KOPT-K1 (cell line): ENCODE measurements at regions not wholly inside any gene's neighbourhood (a gene's known extent, or its start where the extent isn't known, plus 50 kb on each side); places are given as distances from the start of the nearest gene placed in this dataset.

Source experiments
- H3K27ac ChIP-seq: fragments of 200-600 bp; sonication (generic); 2 replicates; pipeline ENCODE4 v1.5.1; 2016; ENCODE audit warnings: antibody characterized with exemption, mild to moderate bottlenecking, low read depth, low read length; ENCODE audit not compliant: poor library complexity, severe bottlenecking
- H3K36me3 ChIP-seq: fragments of 200-600 bp; sonication (generic); 2 replicates; pipeline ENCODE4 v1.5.1; 2017; ENCODE audit warnings: antibody characterized with exemption, mild to moderate bottlenecking, low read length, moderate library complexity; ENCODE audit not compliant: insufficient read depth
- H3K9me3 ChIP-seq: fragments of 200-600 bp; sonication (generic); 2 replicates; pipeline ENCODE4 v1.5.1; 2017; ENCODE audit warnings: antibody characterized with exemption, low read length, mild to moderate bottlenecking; ENCODE audit not compliant: insufficient read depth, poor library complexity, severe bottlenecking

DNA sequence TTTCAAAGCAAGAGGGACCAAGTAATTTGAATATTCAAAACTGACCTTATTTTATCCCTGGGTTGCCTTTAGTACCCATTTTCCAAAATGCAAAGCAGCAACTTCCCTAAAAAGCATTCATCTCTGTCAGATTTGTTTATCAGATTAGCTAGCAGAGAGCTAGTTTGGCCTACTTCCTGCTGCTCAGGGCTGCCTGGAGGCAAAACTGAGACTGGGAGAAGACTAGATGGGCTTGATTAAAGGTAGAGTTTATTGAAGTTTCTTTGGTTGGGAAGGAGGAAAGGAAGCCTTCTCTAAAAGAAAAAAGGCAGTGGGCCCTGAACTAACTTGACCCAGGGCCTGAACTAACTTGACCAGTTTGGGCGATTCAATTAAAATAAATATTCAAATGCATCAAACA, 426.1 kb upstream of the FAM98A start:
- Histone ChIP-seq H3K36me3 (no peaks in the 10 kb centered on the region), H3K9me3 (no peaks in the 10 kb centered on the region)

DNA sequence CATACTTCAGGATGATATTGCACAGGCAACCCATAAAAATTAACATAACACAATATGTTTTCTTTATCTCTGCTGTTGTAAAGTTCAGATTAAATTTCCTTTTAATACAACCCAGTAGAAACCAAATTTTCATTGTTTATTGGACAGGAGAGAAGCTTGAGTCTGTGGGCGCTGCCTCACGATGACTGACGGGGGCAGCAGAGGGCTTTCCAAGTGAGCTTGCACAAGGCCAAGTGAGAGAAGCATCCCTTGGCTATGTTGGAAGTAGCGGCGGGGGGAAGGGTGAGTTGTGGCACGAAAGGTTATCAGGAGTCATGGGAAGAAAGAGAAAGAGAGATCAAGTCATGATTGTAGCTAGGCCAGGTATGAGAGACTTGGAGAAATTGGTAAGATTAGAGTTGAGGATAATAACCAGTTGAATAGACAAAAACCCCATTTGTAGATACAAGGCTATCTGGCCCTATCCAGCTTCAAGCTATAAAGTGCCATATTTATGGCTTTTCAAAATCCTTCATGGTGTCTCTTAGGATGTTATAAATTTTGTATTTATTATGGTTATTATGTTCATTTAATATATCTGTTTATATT, 413.7 kb upstream of the FAM98A start:
- no peaks in the 10 kb centered on the region for H3K36me3 ChIP-seq
- H3K27ac ChIP-seq: no peak overlapping the region
- H3K9me3 ChIP-seq: no peaks in the 10 kb centered on the region

More for the DNA sequence above, 426.1 kb upstream of the FAM98A start:
- H3K27ac ChIP-seq: no peak overlapping the region

DNA sequence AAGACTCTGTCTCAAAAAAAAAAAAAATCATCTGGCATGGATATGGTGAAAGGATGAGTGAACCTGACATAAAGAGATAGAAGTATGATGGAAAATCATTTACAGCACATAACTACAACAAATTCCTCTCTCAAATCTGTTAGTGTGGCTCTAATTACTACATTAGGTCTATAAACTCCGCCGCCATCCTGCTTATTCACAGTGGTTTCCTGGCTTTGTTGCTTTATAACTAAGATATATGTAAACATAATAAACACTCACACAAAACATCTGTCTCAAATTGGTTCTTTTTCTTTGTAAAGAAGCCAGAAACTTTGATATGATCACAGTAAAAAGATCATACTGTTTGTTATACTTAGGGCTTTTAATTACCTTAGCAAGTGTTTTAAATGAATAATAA, 412.6 kb upstream of the FAM98A start:
- no peak overlapping the region for H3K27ac ChIP-seq
- no peaks in the 10 kb centered on the region for H3K9me3 ChIP-seq
- H3K36me3 ChIP-seq: no peaks in the 10 kb centered on the region

DNA sequence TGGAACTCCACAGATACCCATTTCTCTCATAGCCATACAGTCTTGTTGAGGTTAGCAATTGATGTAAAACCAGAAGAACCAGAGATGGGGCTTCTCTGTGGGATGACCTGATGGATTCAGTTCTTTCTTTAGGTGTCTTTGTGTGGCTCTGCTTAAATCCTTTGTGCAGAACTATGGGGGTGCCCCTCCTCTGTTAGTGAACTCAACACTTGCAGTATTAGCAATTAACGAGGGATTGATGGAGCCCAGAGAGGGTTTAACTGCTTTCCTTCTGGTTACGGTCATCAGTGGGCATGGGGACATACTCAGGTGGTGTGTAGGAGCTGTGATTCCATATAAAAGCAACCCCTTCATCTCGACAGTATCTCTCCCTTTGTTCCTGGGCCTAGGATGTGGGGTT, 406.8 kb upstream of the FAM98A start:
- H3K36me3 ChIP-seq: no peaks in the 10 kb centered on the region
- H3K9me3 ChIP-seq: no peaks in the 10 kb centered on the region
- no peak overlapping the region for H3K27ac ChIP-seq

DNA sequence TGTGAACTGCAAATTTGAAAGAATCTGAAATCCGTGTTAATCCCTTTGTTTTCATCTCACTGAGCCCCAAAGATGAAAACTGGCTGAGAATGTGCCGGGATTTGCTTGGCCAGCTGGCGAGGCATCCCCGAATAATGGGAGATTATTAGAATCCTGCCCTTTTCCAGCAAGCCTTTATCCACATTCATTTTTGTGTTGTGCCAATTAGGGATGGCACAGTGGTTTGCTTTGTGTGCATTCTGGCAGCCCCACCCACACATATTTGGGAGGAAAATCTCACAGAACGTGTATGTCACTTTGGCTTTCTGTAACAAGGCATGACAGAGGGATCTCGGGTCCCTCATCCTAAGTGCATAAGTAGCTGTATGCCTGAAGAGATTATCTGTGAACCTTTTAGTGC, 405.8 kb upstream of the FAM98A start:
- no peaks in the 10 kb centered on the region for H3K9me3 ChIP-seq
- no peak overlapping the region for H3K27ac ChIP-seq
- no peaks in the 10 kb centered on the region for H3K36me3 ChIP-seq

DNA sequence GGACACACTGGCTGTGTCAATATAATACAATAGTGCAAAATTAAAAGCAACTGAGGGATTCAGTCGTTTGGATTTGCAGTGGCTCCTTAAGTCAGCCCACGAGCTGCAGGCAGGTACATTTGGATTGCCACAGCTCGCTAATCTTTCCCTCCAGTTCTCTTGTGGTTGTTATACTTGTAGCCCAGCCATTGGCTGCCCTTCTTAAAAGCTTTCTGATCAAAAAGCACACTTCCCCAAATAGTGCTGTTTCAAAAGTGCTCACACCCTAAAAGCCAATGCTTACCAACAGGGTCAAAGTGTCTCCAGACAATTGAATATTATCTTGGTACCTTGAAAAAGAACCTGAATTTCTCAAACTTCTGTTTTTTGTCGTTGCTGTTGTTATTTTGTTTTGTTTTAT, 404.7 kb upstream of the FAM98A start:
- Histone ChIP-seq H3K36me3 (no peaks in the 10 kb centered on the region), H3K9me3 (no peaks in the 10 kb centered on the region)

DNA sequence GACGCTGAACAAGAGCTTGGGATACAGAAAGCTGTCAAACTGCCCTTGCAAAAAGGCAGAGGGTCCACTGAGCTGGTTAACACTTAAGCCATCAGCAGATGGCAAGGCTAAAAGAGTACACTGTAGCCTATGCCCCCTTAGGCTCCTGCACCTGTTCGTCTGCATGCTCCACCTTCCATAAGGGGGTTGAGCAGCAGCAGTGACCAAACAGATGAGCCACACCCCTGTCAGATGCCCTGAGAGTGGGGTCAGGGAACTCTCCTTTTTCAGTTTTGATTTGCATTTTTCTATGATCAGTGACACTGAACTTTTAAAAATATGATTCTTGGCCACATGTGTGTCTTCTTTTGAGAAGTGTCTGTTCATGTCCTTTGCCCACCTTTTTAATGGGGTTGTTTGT, 402.5 kb upstream of the FAM98A start:
- no peak overlapping the region for H3K27ac ChIP-seq
- no peaks in the 10 kb centered on the region for H3K36me3 ChIP-seq
- H3K9me3 ChIP-seq: no peaks in the 10 kb centered on the region

More for the DNA sequence above, 404.7 kb upstream of the FAM98A start:
- no peak overlapping the region for H3K27ac ChIP-seq

DNA sequence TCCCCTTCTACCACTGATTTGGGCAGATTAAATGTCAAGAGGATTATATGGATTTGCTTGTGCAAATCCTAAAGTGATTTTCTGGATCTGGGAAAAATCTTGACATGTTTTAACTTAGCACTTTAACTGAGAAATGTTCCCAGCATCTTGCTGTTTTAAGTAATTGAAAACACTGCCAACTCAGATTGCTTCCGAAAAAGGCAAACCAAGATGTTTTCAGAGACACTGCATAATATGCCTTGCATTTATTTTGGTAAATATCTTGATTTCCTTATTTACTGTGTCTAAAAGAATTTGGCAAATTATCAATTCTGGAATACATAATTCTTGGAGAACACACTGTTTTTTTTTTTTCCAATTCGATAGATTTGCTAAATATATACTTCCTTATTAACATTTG, 385.0 kb upstream of the FAM98A start:
- H3K9me3 ChIP-seq: no peaks in the 10 kb centered on the region

DNA sequence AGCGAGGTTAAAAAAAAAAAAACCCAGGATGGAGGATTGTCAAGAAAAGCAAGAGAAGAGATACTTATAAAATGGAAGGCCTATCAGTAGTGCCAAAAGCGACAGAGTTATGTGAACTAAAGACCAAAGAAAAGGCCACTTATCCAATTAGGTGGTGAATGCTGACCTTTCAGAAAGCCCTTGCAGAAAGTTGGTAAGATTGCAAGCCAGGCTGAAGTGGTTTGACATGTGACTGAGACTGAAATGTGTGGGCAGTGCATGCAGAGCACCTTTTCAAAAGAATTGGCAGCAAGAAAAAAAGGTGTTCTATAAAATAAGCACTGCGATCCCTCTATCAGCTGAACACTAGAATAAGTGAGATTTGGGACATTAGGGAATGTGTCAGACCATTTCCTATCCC, 379.4 kb upstream of the FAM98A start:
- Histone ChIP-seq H3K27ac (no peak overlapping the region), H3K36me3 (no peaks in the 10 kb centered on the region)

More for the DNA sequence above, 385.0 kb upstream of the FAM98A start:
- H3K27ac ChIP-seq: no peak overlapping the region
- no peaks in the 10 kb centered on the region for H3K36me3 ChIP-seq

DNA sequence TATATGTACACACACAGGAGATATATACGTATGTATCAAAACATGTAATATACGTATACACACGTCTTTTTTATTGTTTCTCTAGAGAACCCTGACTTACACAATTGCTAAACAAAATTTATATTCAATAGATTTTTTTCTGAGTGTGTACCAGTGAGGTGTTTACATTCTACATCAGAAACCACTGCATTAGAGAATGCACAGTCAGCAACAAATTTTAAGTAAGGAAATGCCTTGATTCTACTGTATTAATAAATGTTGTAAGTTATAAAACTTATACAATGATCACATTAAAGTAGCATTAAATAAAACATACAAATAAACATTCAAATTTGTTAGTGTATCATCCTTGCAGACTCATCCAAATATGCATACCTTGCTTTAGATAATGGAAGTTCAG, 376.4 kb upstream of the FAM98A start:
- Histone ChIP-seq H3K27ac (no peak overlapping the region), H3K9me3 (no peaks in the 10 kb centered on the region), H3K36me3 (no peaks in the 10 kb centered on the region)

More for the DNA sequence above, 379.4 kb upstream of the FAM98A start:
- H3K9me3 ChIP-seq: no peaks in the 10 kb centered on the region

DNA sequence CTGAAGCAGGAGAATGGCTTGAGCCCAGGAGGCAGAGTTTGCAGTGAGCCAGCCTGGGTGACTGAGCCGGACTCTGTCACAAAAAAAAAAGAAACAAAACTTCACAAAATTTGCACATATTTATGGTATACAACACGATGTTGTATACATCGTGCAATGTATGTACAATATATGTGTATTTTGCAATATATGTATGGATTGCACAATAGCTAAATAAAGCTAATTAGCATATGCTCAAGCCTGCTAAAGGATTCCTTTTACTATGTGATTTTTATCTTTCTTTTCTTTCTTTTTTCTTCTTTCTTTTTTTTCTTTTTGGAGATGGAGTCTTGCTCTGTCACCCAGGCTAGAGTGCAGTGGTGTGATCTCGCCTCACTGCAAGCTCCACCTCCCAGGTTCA, 368.0 kb upstream of the FAM98A start:
- Histone ChIP-seq H3K27ac (no peak overlapping the region), H3K9me3 (no peaks in the 10 kb centered on the region), H3K36me3 (no peaks in the 10 kb centered on the region)

DNA sequence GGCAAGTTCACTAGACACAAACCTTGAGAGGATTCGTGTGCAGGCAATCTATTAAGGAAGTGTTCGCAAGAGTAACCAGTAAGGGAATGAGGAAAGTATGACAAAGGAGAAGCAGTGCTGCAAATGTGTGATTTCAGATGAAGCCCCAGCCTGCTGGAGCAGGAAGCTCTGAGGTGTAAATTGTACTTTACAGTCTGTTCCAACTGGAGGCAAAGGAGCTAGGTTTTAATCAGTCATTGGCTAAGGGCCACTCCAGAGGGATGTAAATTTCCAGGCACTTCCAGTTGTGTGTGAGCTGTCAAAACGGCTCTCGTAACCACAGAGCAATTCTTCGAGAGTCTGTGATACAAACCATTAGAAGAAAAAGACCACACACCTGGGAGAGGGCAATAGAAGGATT, 359.5 kb upstream of the FAM98A start:
- no peaks in the 10 kb centered on the region for H3K36me3 ChIP-seq

DNA sequence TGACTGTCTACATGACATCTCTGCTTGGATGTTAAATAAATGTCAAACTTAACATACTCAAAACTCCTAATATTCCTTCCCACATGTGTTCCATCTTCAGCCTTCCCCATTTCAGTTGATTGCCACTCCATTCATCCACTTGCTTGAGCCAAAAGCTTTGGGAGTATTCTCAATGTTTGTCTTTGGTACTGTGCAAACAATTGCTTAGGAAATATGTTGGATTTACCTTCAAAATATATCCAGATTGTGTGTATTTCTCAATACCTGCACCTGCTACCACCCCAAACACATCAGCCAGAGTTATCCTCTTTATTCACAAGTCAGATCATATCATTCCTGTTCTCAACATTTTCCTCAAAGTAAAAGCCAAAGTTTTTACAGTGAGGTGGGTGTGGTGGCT, 350.3 kb upstream of the FAM98A start:
- H3K9me3 ChIP-seq: no peaks in the 10 kb centered on the region
- H3K27ac ChIP-seq: no peak overlapping the region
- H3K36me3 ChIP-seq: no peaks in the 10 kb centered on the region

More for the DNA sequence above, 359.5 kb upstream of the FAM98A start:
- no peaks in the 10 kb centered on the region for H3K9me3 ChIP-seq
- H3K27ac ChIP-seq: no peak overlapping the region

DNA sequence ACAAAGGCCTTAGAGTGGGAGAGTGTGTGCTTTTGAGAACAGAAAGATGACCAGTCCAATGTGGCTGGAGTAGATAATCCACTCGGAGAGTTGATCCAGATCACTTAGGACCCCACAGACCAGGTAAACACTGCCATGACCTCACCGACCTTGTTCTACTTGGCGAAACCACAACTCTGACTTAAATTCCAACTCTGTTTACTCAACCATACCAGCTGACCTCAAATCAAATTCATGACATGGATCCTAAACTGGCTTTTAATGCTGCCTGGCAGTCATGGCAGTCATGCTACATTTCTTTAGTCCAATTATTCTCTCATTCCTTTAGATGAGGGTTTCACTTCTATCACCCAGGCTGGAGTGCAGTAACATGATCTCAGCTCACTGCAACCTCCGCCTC, 347.1 kb upstream of the FAM98A start:
- Histone ChIP-seq H3K36me3 (no peaks in the 10 kb centered on the region), H3K9me3 (no peaks in the 10 kb centered on the region), H3K27ac (no peak overlapping the region)

DNA sequence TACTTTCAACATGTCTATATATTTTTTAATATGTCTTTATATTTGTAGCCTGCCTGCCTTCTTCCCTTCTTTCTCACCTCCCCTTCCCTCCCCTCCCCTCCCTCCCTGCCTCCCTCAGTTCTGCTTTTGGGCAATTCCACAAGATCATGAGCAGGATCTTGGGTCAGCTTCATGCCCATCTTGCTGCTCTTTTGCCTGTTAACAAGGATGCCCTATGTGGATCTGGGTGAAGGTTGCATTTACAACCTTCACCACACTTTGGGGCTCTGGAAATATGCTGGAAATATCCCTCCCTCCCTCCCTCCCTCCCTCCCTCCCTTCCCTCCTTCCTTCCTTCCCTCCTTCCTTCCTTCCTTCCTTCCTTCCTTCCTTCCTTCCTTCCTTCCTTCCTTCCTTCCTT, 334.1 kb upstream of the FAM98A start:
- H3K36me3 ChIP-seq: no peaks in the 10 kb centered on the region
- no peak overlapping the region for H3K27ac ChIP-seq
- no peaks in the 10 kb centered on the region for H3K9me3 ChIP-seq

DNA sequence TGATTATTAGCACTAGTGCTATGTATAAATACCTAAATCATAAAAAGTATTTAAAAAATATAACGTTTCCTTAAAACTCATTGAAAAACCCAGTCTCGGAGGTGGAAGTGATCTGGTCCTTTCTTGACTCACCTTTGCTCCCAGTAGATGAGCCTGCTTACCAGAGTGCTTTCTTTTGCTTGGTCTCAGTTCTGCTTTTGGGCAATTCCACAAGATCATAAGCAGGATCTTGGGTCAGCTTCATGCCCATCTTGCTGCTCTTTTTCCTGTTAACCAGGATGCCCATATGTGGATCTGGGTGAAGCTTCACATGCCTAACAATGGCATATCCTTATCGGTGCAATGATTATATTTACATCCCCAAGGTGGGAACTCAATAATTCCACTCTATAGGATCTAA, 332.1 kb upstream of the FAM98A start:
- H3K9me3 ChIP-seq: no peaks in the 10 kb centered on the region
- no peaks in the 10 kb centered on the region for H3K36me3 ChIP-seq
- H3K27ac ChIP-seq: no peak overlapping the region
